HFF-Myc (cell line): ENCODE measurements at regions not wholly inside any gene's neighbourhood (a gene's known extent, or its start where the extent isn't known, plus 50 kb on each side); places are given as distances from the start of the nearest gene placed in this dataset.

ENCODE experiments used
- DNase-seq: peaks from one replicate; pipeline ENCODE4 v3.0.0-alpha.2; 2011; ENCODE audit warnings: low read depth; ENCODE audit errors: extremely low read depth
- H3K4me3 ChIP-seq: replicated peaks from 2 replicates; pipeline ENCODE4 v1.5.1; 2011; ENCODE audit warnings: low read depth, mild to moderate bottlenecking, control low read depth, low read length
- CTCF ChIP-seq: IDR thresholded peaks from 2 replicates; pipeline ENCODE4 v1.5.1; 2012; ENCODE audit warnings: mild to moderate bottlenecking, low read depth, low read length, control low read depth; ENCODE audit errors: missing control alignments

GRCh38 chr16:87188104-87188503 is 129.1 kb downstream of the C16orf95 start:
- H3K4me3 ChIP-seq = no peak overlapping the region
- no peak for DNase-seq
- TF ChIP-seq CTCF = no peak

GRCh38 chr16:87189426-87189825 is 127.8 kb downstream of the C16orf95 start:
- DNase-seq = no peak
- no peak for TF ChIP-seq CTCF
- H3K4me3 ChIP-seq = no peak overlapping the region

GRCh38 chr16:87190288-87191230 is 126.6 kb downstream of the C16orf95 start:
- no peak overlapping the region for H3K4me3 ChIP-seq
- no peak for DNase-seq
- TF ChIP-seq CTCF = no peak

- H3K4me3 ChIP-seq = no peak overlapping the region
- no peak for TF ChIP-seq CTCF
- DNase-seq = no peak
Measured at GRCh38 chr16:87192452-87193073, 124.6 kb downstream of the C16orf95 start.

GRCh38 chr16:87194172-87194571 is 123.0 kb downstream of the C16orf95 start:
- no peak for DNase-seq
- H3K4me3 ChIP-seq = no peak overlapping the region
- no peak for TF ChIP-seq CTCF

GRCh38 chr16:87195161-87195560 is 122.0 kb downstream of the C16orf95 start:
- TF ChIP-seq CTCF = no peak
- no peak overlapping the region for H3K4me3 ChIP-seq
- no peak for DNase-seq
